ENCODE measurements at regions not wholly inside any gene's neighbourhood (a gene's known extent, or its start where the extent isn't known, plus 50 kb on each side); places are given as distances from the start of the nearest gene placed in this dataset.
A peak's percentile ranks its signal among the peaks of the same experiment; 100 is the strongest.
"Not testable (repeated sequence)": the region's sequence is repeated elsewhere in the genome, so short reads cannot be mapped to it uniquely, and the experiment has no call there.

DNA sequence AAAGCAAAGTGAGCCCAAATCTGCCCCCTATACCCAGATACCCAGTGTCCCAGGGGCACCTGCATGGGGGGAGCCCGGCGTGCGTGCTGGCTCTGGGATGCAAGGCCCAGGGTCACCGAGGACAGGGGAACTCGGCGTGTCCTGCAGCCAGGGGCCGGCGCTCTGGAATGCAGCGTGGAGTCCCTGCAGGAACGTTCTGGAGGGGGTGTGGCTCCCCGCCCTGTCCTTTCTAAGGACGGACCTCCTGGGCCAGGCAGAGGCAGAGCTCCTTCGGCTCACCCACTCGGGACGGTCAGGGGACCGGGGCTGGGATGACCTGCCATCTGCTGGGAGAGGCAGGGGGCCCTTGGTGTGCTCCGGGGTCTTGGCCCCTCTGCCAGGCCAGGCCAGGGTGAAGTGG, 1196.8 kb downstream of the BRD1 start:
- Mint-ChIP-seq H3K4me3 (no peak overlapping the region), H3K27ac (no peak overlapping the region), H3K27me3 (peaks cover 32% of the 10 kb centered on the region), H3K4me1 (peaks cover 19% of the 10 kb centered on the region), H3K9me3 (no peaks in the 10 kb centered on the region)
- DNase-seq (no peak), ATAC-seq (no peak)

DNA sequence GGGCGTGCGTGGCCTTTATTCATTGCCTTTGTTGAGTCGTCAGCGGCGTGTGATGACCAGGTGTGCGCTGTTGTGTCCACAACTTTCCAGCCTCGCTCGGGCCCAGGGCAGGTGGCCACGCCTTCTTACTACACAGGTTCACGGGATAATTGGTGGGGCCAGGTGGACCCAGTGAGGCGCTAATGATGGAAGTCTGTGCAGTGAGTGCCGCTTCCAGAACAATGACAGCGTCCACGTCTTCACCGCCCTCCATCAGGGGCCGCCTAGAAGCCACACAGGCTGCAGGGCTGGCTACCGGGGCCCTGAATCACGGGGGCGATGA, 1197.3 kb downstream of the BRD1 start:
- ATAC-seq (no peak), DNase-seq (no peak)
- Mint-ChIP-seq H3K4me1 (peaks cover 15% of the 10 kb centered on the region), H3K27me3 (peaks cover 32% of the 10 kb centered on the region), H3K9me3 (no peaks in the 10 kb centered on the region), H3K27ac (no peak overlapping the region), H3K4me3 (no peak overlapping the region)

DNA sequence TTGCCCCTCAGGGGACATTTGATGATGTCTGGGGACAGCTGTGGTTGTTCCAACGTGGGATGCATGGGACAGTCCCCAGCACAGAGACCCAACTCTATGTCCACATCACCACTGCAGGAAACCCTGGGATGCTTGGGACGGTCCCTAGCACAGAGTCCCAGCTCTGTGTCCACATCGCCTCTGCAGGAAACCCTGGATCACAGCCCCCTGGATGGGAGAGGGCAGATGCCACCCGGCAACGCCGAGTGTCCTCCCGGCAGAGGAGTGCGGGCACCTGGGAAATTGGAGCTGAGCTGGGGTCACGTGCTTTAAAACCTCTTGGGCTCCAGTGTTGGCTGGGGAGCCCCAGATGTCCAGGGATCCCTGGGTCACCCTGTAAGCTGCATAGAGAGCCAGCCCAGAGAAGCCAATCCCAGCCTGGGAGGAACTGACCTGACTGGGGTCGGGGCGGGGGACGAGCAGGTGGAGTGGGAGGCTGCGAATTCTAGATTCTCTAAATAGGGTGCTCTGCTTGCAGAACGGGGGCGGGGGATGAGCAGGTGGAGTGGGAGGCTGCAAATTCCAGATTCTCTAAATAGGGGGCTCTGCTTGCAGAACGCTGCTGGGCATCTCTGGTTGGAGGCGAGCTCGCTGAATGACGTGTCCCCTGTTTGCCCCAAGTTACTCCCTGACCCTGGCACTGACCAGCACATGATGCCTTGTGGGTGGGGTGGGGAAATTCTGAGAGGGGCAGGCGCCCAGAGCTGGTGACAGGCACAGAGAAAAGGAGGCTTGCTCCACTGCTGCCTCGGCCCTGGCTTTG, 1197.8 kb downstream of the BRD1 start:
- H3K4me1 Mint-ChIP-seq: peaks cover 13% of the 10 kb centered on the region
- no peak overlapping the region for H3K4me3 Mint-ChIP-seq
- H3K27ac Mint-ChIP-seq: no peak overlapping the region
- H3K27me3 Mint-ChIP-seq: peaks cover 32% of the 10 kb centered on the region
- DNase-seq (no peak), ATAC-seq (no peak)
- H3K9me3 Mint-ChIP-seq: no peaks in the 10 kb centered on the region

GRCh38 chr22:48628891-48629543, 1198.7 kb downstream of the BRD1 start:
- H3K27me3 Mint-ChIP-seq: peaks cover 39% of the 10 kb centered on the region
- H3K9me3 Mint-ChIP-seq: no peaks in the 10 kb centered on the region
- H3K4me1 Mint-ChIP-seq: peaks cover 13% of the 10 kb centered on the region
- peak overlapping the region in 1 of 2 donors; percentile 7 for H3K27ac Mint-ChIP-seq
- ATAC-seq (no peak), DNase-seq (no peak)
- no peak overlapping the region for H3K4me3 Mint-ChIP-seq

DNA sequence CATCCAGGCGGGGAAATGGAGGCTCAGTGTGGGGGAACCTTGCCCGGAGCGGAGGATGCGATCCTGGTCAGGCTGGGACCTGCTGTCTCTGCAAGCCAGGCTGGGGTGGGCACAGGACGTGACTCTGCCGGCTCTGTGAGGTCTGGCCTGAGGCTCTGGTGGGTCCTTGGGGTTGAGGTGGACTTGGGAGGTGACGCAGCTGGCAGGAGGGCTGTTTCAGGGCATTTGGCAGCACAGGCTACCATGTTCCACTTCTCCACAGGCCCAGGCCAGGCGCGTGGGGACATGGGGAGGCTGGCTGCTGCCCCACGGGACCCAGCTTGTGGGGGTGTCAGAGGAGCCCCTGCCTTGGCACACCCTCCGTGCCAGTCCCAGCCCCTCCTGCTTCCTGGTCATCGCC, 1199.7 kb downstream of the BRD1 start:
- H3K4me1 Mint-ChIP-seq: peaks cover 13% of the 10 kb centered on the region
- H3K9me3 Mint-ChIP-seq: no peaks in the 10 kb centered on the region
- H3K27ac Mint-ChIP-seq: peak overlapping the region in 1 of 2 donors; percentile 89

GRCh38 chr22:48627203-48627602, 1200.5 kb downstream of the BRD1 start:
- peaks cover 13% of the 10 kb centered on the region for H3K4me1 Mint-ChIP-seq
- no peak overlapping the region for H3K4me3 Mint-ChIP-seq
- DNase-seq (no peak), ATAC-seq (no peak)
- H3K27me3 Mint-ChIP-seq: peaks cover 43% of the 10 kb centered on the region
- H3K9me3 Mint-ChIP-seq: no peaks in the 10 kb centered on the region
- no peak overlapping the region for H3K27ac Mint-ChIP-seq

More for the DNA sequence above, 1199.7 kb downstream of the BRD1 start:
- Mint-ChIP-seq H3K27me3 (peaks cover 39% of the 10 kb centered on the region), H3K4me3 (no peak overlapping the region)
- ATAC-seq: no peak
- no peak for DNase-seq

- DNase-seq (no peak), ATAC-seq (no peak)
- H3K27ac Mint-ChIP-seq: no peak overlapping the region
- H3K4me3 Mint-ChIP-seq: no peak overlapping the region
- H3K9me3 Mint-ChIP-seq: peaks cover 0 to 7% of the 10 kb centered on the region in 2 donors
- H3K27me3 Mint-ChIP-seq: peaks cover 46% of the 10 kb centered on the region
- peaks cover 13% of the 10 kb centered on the region for H3K4me1 Mint-ChIP-seq
Observed at GRCh38 chr22:48624401-48624800, 1203.3 kb downstream of the BRD1 start.

DNA sequence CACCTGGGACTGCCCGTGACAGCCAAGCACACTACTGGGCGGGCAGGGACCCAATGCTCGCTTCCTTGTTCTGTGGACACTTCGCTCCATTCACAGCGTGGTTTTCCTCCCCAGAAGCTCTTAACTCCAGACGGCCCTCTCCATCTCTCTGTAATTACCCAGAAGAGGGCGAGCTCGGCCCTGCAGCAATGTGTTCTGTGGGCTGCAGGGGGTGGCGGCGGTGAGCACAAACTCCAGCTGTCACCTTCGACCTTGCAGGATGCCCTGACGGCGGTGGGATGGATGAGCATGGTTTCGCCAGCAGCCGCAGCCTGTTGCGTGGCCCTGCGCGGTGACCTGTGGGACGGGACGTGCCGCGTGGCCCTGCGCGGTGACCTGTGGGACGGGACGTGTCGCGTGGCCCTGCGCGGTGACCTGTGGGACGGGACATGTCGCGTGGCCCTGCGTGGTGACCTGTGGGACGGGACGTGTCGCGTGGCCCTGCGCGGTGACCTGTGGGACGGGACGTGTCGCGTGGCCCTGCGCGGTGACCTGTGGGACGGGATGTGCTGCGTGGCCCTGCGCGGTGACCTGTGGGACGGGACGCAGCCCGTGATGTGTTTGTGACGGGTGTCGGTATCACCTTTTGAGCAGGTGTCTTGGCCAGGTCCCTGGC, 1204.7 kb downstream of the BRD1 start:
- Mint-ChIP-seq H3K27ac (no peak overlapping the region), H3K9me3 (peaks cover 0 to 7% of the 10 kb centered on the region in 2 donors), H3K4me1 (peaks cover 13% of the 10 kb centered on the region)

GRCh38 chr22:48621085-48621484, 1206.6 kb downstream of the BRD1 start:
- DNase-seq (no peak), ATAC-seq (no peak)
- peaks cover 14% of the 10 kb centered on the region for H3K27me3 Mint-ChIP-seq
- peaks cover 0 to 7% of the 10 kb centered on the region in 2 donors for H3K9me3 Mint-ChIP-seq
- H3K4me3 Mint-ChIP-seq: no peak overlapping the region
- H3K4me1 Mint-ChIP-seq: no peaks in the 10 kb centered on the region
- H3K27ac Mint-ChIP-seq: no peak overlapping the region

More for the DNA sequence above, 1204.7 kb downstream of the BRD1 start:
- DNase-seq: no peak
- H3K27me3 Mint-ChIP-seq: peaks cover 33% of the 10 kb centered on the region
- no peak overlapping the region for H3K4me3 Mint-ChIP-seq
- no peak for ATAC-seq

- not testable (repeated sequence) for H3K4me3 Mint-ChIP-seq, H3K9me3 Mint-ChIP-seq, H3K4me1 Mint-ChIP-seq, H3K27ac Mint-ChIP-seq, DNase-seq
- peak; percentile 59 for ATAC-seq
- peaks cover 14% of the 10 kb centered on the region for H3K27me3 Mint-ChIP-seq
Observed at GRCh38 chr22:48620460-48620859, 1207.2 kb downstream of the BRD1 start.

DNA sequence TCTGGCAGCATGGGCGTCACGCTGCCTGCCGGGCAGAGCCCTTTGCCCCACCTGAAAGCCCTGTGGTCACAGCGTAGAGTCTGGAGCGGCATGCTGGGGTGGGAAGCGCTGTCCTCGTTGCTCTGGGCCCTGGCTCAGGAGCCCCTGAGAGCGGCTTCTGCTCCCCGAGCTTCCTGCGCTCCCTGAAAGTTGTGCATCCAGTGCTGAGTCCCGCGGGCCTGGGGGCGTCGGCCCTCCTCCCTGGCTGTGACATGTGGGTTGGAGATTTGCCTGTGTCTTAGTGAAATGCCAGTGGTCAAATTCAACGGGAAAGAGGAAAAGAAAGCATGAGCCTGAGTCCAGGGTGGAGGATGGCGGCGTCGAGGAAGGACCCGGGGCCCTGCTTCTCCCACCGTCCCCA, 1208.0 kb downstream of the BRD1 start:
- H3K27me3 Mint-ChIP-seq: peaks cover 14% of the 10 kb centered on the region
- H3K9me3 Mint-ChIP-seq: peaks cover 0 to 7% of the 10 kb centered on the region in 2 donors
- DNase-seq (no peak), ATAC-seq (no peak)
- H3K4me3 Mint-ChIP-seq: no peak overlapping the region
- H3K4me1 Mint-ChIP-seq: no peaks in the 10 kb centered on the region
- H3K27ac Mint-ChIP-seq: no peak overlapping the region

DNA sequence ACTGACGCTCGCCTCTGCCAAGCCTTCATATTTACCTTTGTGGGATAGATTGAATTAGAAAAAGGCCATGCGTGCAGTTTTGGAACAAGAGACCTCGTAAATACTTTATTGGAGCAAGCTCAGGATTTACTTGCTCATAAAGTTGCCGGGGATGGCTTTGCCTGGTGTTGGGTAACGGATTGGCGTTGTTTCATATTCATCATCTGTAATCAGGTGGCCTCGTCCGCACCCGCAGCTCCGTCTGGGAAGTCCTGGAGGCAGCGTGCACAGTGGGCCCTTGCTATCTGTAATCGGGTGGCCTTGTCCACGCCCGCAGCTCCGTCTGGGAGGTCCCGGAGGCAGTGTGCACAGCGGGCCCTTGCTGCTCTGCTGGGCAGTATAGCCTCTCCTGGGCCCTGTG, 1209.3 kb downstream of the BRD1 start:
- Mint-ChIP-seq H3K4me3 (no peak overlapping the region), H3K27me3 (peaks cover 7% of the 10 kb centered on the region), H3K9me3 (peaks cover 0 to 7% of the 10 kb centered on the region in 2 donors), H3K27ac (no peak overlapping the region), H3K4me1 (no peaks in the 10 kb centered on the region)
- ATAC-seq (no peak), DNase-seq (no peak)

- no peaks in the 10 kb centered on the region for H3K27me3 Mint-ChIP-seq
- no peak overlapping the region for H3K4me3 Mint-ChIP-seq
- DNase-seq: no peak
- peaks cover 0 to 7% of the 10 kb centered on the region in 2 donors for H3K9me3 Mint-ChIP-seq
- H3K4me1 Mint-ChIP-seq: no peaks in the 10 kb centered on the region
- no peak overlapping the region for H3K27ac Mint-ChIP-seq
- ATAC-seq: no peak
Observed at GRCh38 chr22:48616656-48617055, 1211.0 kb downstream of the BRD1 start.

- ATAC-seq: no peak
- H3K4me1 Mint-ChIP-seq: no peaks in the 10 kb centered on the region
Observed at GRCh38 chr22:48615171-48616008, 1212.3 kb downstream of the BRD1 start.

DNA sequence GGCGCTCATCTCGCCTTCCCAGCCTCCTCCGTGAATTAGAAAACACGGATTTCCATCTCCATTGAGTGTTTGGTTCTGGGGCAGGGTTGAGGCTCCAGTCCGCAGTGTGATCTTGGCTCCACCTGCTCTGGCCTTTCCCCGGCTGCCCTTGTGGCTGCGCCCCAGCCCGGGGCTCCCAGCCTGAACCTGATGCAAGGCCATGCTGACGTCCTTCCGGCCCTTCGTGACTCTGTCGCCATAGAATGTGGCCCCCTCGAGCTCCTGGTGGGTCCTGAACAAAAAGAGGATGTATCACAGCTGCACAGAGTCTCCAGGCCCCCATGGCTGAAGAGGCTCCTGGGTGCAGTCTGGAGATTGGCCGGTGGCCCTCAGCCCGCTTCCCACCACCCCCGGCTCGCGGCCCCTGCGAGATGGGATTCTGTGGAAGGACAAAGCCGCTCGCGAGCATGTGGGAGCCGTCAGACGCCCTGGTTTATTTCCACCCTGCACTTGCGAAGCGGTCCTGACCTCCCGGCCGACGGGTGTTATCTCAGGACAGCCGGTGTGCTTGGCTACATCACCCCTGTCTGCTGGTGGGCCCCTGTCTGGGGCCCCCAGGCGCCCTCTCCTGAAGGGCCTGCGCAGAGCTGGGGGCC, 1214.0 kb downstream of the BRD1 start:
- peak overlapping the region in 1 of 2 donors; percentile 77 for H3K27ac Mint-ChIP-seq
- ATAC-seq (no peak), DNase-seq (no peak)
- H3K4me1 Mint-ChIP-seq: no peaks in the 10 kb centered on the region
- no peak overlapping the region for H3K4me3 Mint-ChIP-seq
- peaks cover 0 to 8% of the 10 kb centered on the region in 2 donors for H3K9me3 Mint-ChIP-seq
- H3K27me3 Mint-ChIP-seq: no peaks in the 10 kb centered on the region

More at GRCh38 chr22:48615171-48616008, 1212.3 kb downstream of the BRD1 start:
- Mint-ChIP-seq H3K4me3 (no peak overlapping the region), H3K27me3 (no peaks in the 10 kb centered on the region), H3K27ac (peak overlapping the region in 1 of 2 donors; percentile 12), H3K9me3 (peaks cover 0 to 8% of the 10 kb centered on the region in 2 donors)
- DNase-seq: no peak

Data from stimulated activated naive CD8-positive, alpha-beta T cell treated with anti-CD3 and anti-CD28 coated beads, Interleukin-15, amount 100 ng/mL, for 72 hours (primary cell).